DOHH2 (cell line): ENCODE measurements at regions not wholly inside any gene's neighbourhood (a gene's known extent, or its start where the extent isn't known, plus 50 kb on each side); places are given as distances from the start of the nearest gene placed in this dataset.

ENCODE experiments used
- EZH2phosphoT487 ChIP-seq: fragments of 200-600 bp; sonication (generic); IDR thresholded peaks from 2 replicates; pipeline ENCODE4 v1.6.1; 2017; ENCODE audit warnings: borderline replicate concordance, mild to moderate bottlenecking, antibody characterized with exemption, low read length, moderate library complexity, mixed read lengths
- TF ChIP-seq, protein P1 (sequence below): fragments of 200-600 bp; sonication (generic); IDR thresholded peaks from one replicate; pipeline ENCODE4 v1.5.1; 2014; ENCODE audit warnings: antibody characterized with exemption, mild to moderate bottlenecking, low read depth, low read length; ENCODE audit not compliant: poor library complexity, severe bottlenecking

DNA sequence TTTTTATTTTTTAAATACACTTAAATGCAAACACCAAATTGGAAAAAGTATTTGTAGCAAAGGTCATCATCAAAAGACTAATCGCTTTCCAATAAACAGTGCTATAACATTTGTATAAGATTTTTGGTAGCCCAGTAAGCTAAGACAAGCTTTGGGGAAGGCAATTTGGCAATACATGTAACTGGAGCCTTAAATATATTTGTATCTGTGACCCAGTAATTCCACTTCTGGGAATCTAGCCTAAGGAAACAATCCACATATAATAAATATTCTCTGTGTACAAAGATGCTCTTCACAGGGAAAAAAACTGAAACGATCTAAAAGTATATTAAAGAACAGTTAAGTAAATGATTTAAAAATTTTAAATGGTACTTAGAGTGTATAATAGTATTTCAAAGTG lies 65.5 kb upstream of the TJP1 start:
- TF ChIP-seq, protein P1, sequence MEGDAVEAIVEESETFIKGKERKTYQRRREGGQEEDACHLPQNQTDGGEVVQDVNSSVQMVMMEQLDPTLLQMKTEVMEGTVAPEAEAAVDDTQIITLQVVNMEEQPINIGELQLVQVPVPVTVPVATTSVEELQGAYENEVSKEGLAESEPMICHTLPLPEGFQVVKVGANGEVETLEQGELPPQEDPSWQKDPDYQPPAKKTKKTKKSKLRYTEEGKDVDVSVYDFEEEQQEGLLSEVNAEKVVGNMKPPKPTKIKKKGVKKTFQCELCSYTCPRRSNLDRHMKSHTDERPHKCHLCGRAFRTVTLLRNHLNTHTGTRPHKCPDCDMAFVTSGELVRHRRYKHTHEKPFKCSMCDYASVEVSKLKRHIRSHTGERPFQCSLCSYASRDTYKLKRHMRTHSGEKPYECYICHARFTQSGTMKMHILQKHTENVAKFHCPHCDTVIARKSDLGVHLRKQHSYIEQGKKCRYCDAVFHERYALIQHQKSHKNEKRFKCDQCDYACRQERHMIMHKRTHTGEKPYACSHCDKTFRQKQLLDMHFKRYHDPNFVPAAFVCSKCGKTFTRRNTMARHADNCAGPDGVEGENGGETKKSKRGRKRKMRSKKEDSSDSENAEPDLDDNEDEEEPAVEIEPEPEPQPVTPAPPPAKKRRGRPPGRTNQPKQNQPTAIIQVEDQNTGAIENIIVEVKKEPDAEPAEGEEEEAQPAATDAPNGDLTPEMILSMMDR = no peak
- TF ChIP-seq EZH2phosphoT487 = no peak
